ENCODE measurements at regions not wholly inside any gene's neighbourhood (a gene's known extent, or its start where the extent isn't known, plus 50 kb on each side); places are given as distances from the start of the nearest gene placed in this dataset.

- Histone ChIP-seq H3K36me3 (ENCODE audit: control insufficient read depth, insufficient read depth, low read length) (no peaks in the 10 kb centered on the region), H3K4me3 (replicated peaks; ENCODE audit: low read depth, low read length) (no peak overlapping the region), H3K27me3 (replicated peaks; ENCODE audit: control insufficient read depth, insufficient read depth, low read length) (no peaks in the 10 kb centered on the region)
- TF ChIP-seq CTCF (IDR thresholded peaks at IDR 0.05; ENCODE audit: insufficient read depth, low read length, poor library complexity, severe bottlenecking), result no peak
- no peak for DNase-seq (ENCODE audit: extremely low read depth, insufficient read length)
Observed at GRCh38 chr11:111123463-111124398, 121.8 kb upstream of the POU2AF2 start.

GRCh38 chr11:111120696-111121302 lies 124.7 kb upstream of the POU2AF2 start:
- Histone ChIP-seq H3K36me3 (ENCODE audit: control insufficient read depth, insufficient read depth, low read length) (no peaks in the 10 kb centered on the region), H3K27me3 (replicated peaks; ENCODE audit: control insufficient read depth, insufficient read depth, low read length) (no peaks in the 10 kb centered on the region), H3K4me3 (replicated peaks; ENCODE audit: low read depth, low read length) (no peak overlapping the region)
- DNase-seq (ENCODE audit: extremely low read depth, insufficient read length), result no peak
- no peak for TF ChIP-seq CTCF (IDR thresholded peaks at IDR 0.05; ENCODE audit: insufficient read depth, low read length, poor library complexity, severe bottlenecking)

- no peaks in the 10 kb centered on the region for H3K27me3 ChIP-seq (replicated peaks; ENCODE audit: control insufficient read depth, insufficient read depth, low read length)
- H3K4me3 ChIP-seq (replicated peaks; ENCODE audit: low read depth, low read length), result no peak overlapping the region
- no peaks in the 10 kb centered on the region for H3K36me3 ChIP-seq (ENCODE audit: control insufficient read depth, insufficient read depth, low read length)
- no peak for TF ChIP-seq CTCF (IDR thresholded peaks at IDR 0.05; ENCODE audit: insufficient read depth, low read length, poor library complexity, severe bottlenecking)
- DNase-seq (ENCODE audit: extremely low read depth, insufficient read length), result no peak
Observed at GRCh38 chr11:111120161-111120560, 125.4 kb upstream of the POU2AF2 start.

- Histone ChIP-seq H3K36me3 (ENCODE audit: control insufficient read depth, insufficient read depth, low read length) (no peaks in the 10 kb centered on the region), H3K4me3 (replicated peaks; ENCODE audit: low read depth, low read length) (no peak overlapping the region), H3K27me3 (replicated peaks; ENCODE audit: control insufficient read depth, insufficient read depth, low read length) (no peaks in the 10 kb centered on the region)
- no peak for TF ChIP-seq CTCF (IDR thresholded peaks at IDR 0.05; ENCODE audit: insufficient read depth, low read length, poor library complexity, severe bottlenecking)
- no peak for DNase-seq (ENCODE audit: extremely low read depth, insufficient read length)
Observed at GRCh38 chr11:111119751-111120150, 125.8 kb upstream of the POU2AF2 start.

GRCh38 chr11:111115890-111116289 lies 129.6 kb upstream of the POU2AF2 start:
- H3K27me3 ChIP-seq (replicated peaks; ENCODE audit: control insufficient read depth, insufficient read depth, low read length), result no peaks in the 10 kb centered on the region; the same call in 1 of the 2 replicates
- DNase-seq (ENCODE audit: extremely low read depth, insufficient read length), result no peak
- no peak overlapping the region for H3K4me3 ChIP-seq (replicated peaks; ENCODE audit: low read depth, low read length)
- H3K36me3 ChIP-seq (ENCODE audit: control insufficient read depth, insufficient read depth, low read length), result no peaks in the 10 kb centered on the region
- TF ChIP-seq CTCF (IDR thresholded peaks at IDR 0.05; ENCODE audit: insufficient read depth, low read length, poor library complexity, severe bottlenecking), result no peak
